Kidney (tissue), 13 donors: ENCODE measurements at regions not wholly inside any gene's neighbourhood (a gene's known extent, or its start where the extent isn't known, plus 50 kb on each side); places are given as distances from the start of the nearest gene placed in this dataset.
"Not testable (repeated sequence)": the region's sequence is repeated elsewhere in the genome, so short reads cannot be mapped to it uniquely, and the experiment has no call there.

Experiments
- DNase-seq, 5 donors: peaks; one replicate each; pipeline ENCODE4 v3.0.0-alpha.2; 2013 to 2020
- FAIRE-seq: peaks from 2 replicates; lab custom pipeline; 2012; peaks lifted over from hg19 to GRCh38; lab: Jason Lieb, UNC
- H3K27ac ChIP-seq, 2 donors: one replicate each; pipeline ENCODE4 v1.7.0; 2013; ENCODE audit warnings: low read depth in 2 of 2, low read length in 2 of 2, inconsistent platforms in 1 of 2
- H3K27me3 ChIP-seq: one replicate; pipeline ENCODE4 v1.7.1; 2013; ENCODE audit warnings: low read length, inconsistent platforms; ENCODE audit not compliant: control insufficient read depth, insufficient read depth
- H3K36me3 ChIP-seq, 3 donors: one replicate each; pipeline versions ENCODE4 v1.7.0 to v1.7.1; 2013; ENCODE audit warnings: low read length in 3 of 3, control low read depth in 1 of 3, inconsistent platforms in 1 of 3; ENCODE audit not compliant: insufficient read depth in 3 of 3, control insufficient read depth in 2 of 3
- H3K4me1 ChIP-seq, 3 donors: one replicate each; pipeline versions ENCODE4 v1.7.0 to v1.7.1; 2013; ENCODE audit warnings: low read length in 3 of 3, inconsistent platforms in 1 of 3, low read depth in 1 of 3; ENCODE audit not compliant: control insufficient read depth in 2 of 3, insufficient read depth in 2 of 3
- H3K4me3 ChIP-seq, 3 donors: one replicate each; pipeline versions ENCODE4 v1.7.0 to v1.8.1; 2013; ENCODE audit warnings: low read length in 3 of 3, control low read depth in 1 of 3, inconsistent platforms in 1 of 3
- H3K9ac ChIP-seq, 3 donors: one replicate each; pipeline versions ENCODE4 v1.7.0 to v1.7.1; 2013; ENCODE audit warnings: low read length in 3 of 3, control low read depth in 1 of 3, inconsistent platforms in 1 of 3
- H3K9me3 ChIP-seq, 3 donors: one replicate each; pipeline versions ENCODE4 v1.7.0 to v1.7.1; 2013; ENCODE audit warnings: low read length in 3 of 3, control low read depth in 1 of 3, inconsistent platforms in 1 of 3; ENCODE audit not compliant: control insufficient read depth in 2 of 3, insufficient read depth in 1 of 3
- CTCF ChIP-seq: IDR thresholded peaks from 3 replicates; pipeline ENCODE4 v1.5.1; 2012; ENCODE audit warnings: mild to moderate bottlenecking, moderate library complexity, borderline replicate concordance; ENCODE audit not compliant: insufficient read depth; ENCODE audit errors: extremely low read depth
- intact Hi-C: fragments of 100-400 bp; cut with DNase I; formaldehyde crosslinking; loops from one replicate; pipeline ENCODE4 v1.11.1; 2022
- donor health status: control.
- donor health status: control.
- donor health status: control.
- donor health status: control.
- donor health status: control.
- donor health status: DM: yes; HTN: yes; CAD: no.
- donor health status: Normal renal cell carcinoma (clear cell type).

GRCh38 chr9:75246949-75247348 lies 158.6 kb downstream of the OSTF1 start:
- Histone ChIP-seq H3K36me3 (no peaks in the 10 kb centered on the region), H3K27ac (no peak overlapping the region)

GRCh38 chr9:75265525-75265972 lies 177.2 kb downstream of the OSTF1 start:
- Histone ChIP-seq H3K9me3 (no peaks in the 10 kb centered on the region), H3K4me3 (no peak overlapping the region), H3K4me1 (no peaks in the 10 kb centered on the region), H3K9ac (no peak overlapping the region), H3K36me3 (no peaks in the 10 kb centered on the region), H3K27me3 (no peaks in the 10 kb centered on the region), H3K27ac (no peak overlapping the region)
- FAIRE-seq: peak; percentile 59
- peak; percentile 75 for TF ChIP-seq CTCF
- DNase-seq: peak in 3 of 5 donors; percentile 43 to 81 (median 60)
- intact Hi-C loops: loop anchor here (10.0 kb wide), 1 partner anchor 579 kb away; no protein-coding TSS in a partner anchor

More at GRCh38 chr9:75246949-75247348, 158.6 kb downstream of the OSTF1 start:
- Histone ChIP-seq H3K4me1 (no peaks in the 10 kb centered on the region), H3K9me3 (peaks cover 0 to 13% (median 1%) of the 10 kb centered on the region in 3 donors), H3K4me3 (no peak overlapping the region), H3K27me3 (no peaks in the 10 kb centered on the region), H3K9ac (no peak overlapping the region)
- TF ChIP-seq CTCF: no peak
- FAIRE-seq: no peak
- intact Hi-C loops: no loop called here
- no peak for DNase-seq

GRCh38 chr9:75269197-75269596 lies 180.9 kb downstream of the OSTF1 start:
- Histone ChIP-seq H3K4me3 (no peak overlapping the region), H3K4me1 (no peaks in the 10 kb centered on the region), H3K36me3 (no peaks in the 10 kb centered on the region), H3K9ac (no peak overlapping the region), H3K9me3 (no peaks in the 10 kb centered on the region), H3K27ac (no peak overlapping the region), H3K27me3 (no peaks in the 10 kb centered on the region)
- intact Hi-C loops: loop anchor here (10.0 kb wide), 1 partner anchor 576 kb away; no protein-coding TSS in a partner anchor
- no peak for DNase-seq
- no peak for FAIRE-seq
- TF ChIP-seq CTCF: no peak

- intact Hi-C loops, H3K9ac ChIP-seq, H3K27ac ChIP-seq, DNase-seq, FAIRE-seq, H3K36me3 ChIP-seq, H3K9me3 ChIP-seq, H3K4me3 ChIP-seq, H3K27me3 ChIP-seq, H3K4me1 ChIP-seq: not testable (repeated sequence)
Measured at GRCh38 chr9:75273055-75273454, 184.7 kb downstream of the OSTF1 start.
